GM06990 (cell line): ENCODE measurements at regions not wholly inside any gene's neighbourhood (a gene's known extent, or its start where the extent isn't known, plus 50 kb on each side); places are given as distances from the start of the nearest gene placed in this dataset.

Experiments used
- DNase-seq: peaks from one replicate; pipeline ENCODE4 v3.0.0-alpha.2; 2011; ENCODE audit not compliant: insufficient read length; ENCODE audit errors: extremely low read depth
- H3K27me3 ChIP-seq: replicated peaks from 2 replicates; pipeline ENCODE4 v1.6.0; 2011; ENCODE audit warnings: low read length; ENCODE audit not compliant: control insufficient read depth, insufficient read depth
- H3K36me3 ChIP-seq: 2 replicates; pipeline ENCODE4 v1.5.1; 2011; ENCODE audit warnings: low read length; ENCODE audit not compliant: control insufficient read depth, insufficient read depth
- H3K4me3 ChIP-seq: replicated peaks from 2 replicates; pipeline ENCODE4 v1.5.1; 2011; ENCODE audit warnings: low read depth, mild to moderate bottlenecking, control low read depth, low read length
- CTCF ChIP-seq: IDR thresholded peaks from 2 replicates; pipeline ENCODE4 v1.5.1; 2011; ENCODE audit warnings: low read length, control low read depth, mild to moderate bottlenecking, inconsistent platforms; ENCODE audit not compliant: insufficient read depth, poor library complexity, severe bottlenecking

- no peaks in the 10 kb centered on the region for H3K27me3 ChIP-seq
- no peak for TF ChIP-seq CTCF
- no peaks in the 10 kb centered on the region for H3K36me3 ChIP-seq
- no peak overlapping the region for H3K4me3 ChIP-seq
- DNase-seq: no peak
Measured at GRCh38 chr9:23596913-23597634, 229.0 kb downstream of the ELAVL2 start.

DNA sequence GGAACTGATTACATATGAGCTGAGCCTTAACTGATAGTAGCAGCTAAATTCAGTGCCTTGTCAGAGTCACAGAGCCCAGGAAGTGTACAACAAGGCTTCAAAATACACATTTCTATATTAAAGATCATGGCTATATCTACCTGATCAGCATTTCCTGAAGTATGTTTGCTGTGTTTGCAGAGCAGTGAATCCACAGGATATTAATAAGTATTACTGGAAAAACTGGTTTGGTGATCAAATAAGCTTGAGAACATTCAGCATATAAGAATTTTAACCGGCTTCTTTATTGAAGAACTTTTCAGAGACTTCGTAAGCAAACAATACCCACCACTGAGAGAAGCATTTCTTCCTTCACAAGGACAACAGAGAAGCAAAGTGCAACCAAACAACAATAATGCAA is 227.0 kb downstream of the ELAVL2 start:
- no peak for DNase-seq

DNA sequence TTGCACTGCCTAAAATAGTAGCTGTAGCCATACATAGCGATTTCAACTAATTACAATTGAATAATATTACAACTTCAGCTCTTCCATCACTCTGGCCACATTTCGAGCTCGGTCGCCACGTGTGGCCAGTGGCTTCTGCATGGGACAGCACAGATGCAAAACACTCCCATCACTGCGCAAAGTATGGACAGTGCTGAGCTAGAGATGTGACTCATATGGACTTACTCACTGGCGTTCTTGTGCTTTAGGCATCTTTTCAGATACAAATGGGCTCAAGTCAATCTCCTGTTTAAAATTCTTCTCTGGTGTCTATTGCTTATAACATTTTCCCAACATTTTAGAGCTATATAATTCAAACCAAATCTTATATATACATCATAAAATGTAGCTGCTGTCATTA is 222.7 kb downstream of the ELAVL2 start:
- TF ChIP-seq CTCF: no peak
- no peak for DNase-seq
- Histone ChIP-seq H3K4me3 (no peak overlapping the region), H3K36me3 (no peaks in the 10 kb centered on the region), H3K27me3 (no peaks in the 10 kb centered on the region)

More for the DNA sequence above, 227.0 kb downstream of the ELAVL2 start:
- Histone ChIP-seq H3K4me3 (no peak overlapping the region), H3K27me3 (no peaks in the 10 kb centered on the region), H3K36me3 (no peaks in the 10 kb centered on the region)
- TF ChIP-seq CTCF: no peak

GRCh38 chr9:23606107-23606506 is 219.9 kb downstream of the ELAVL2 start:
- TF ChIP-seq CTCF: no peak
- no peaks in the 10 kb centered on the region for H3K36me3 ChIP-seq
- no peak for DNase-seq
- no peaks in the 10 kb centered on the region for H3K27me3 ChIP-seq
- H3K4me3 ChIP-seq: no peak overlapping the region

GRCh38 chr9:23608456-23608855 is 217.6 kb downstream of the ELAVL2 start:
- Histone ChIP-seq H3K36me3 (no peaks in the 10 kb centered on the region), H3K27me3 (no peaks in the 10 kb centered on the region)

More at GRCh38 chr9:23608456-23608855, 217.6 kb downstream of the ELAVL2 start:
- DNase-seq: no peak
- TF ChIP-seq CTCF: no peak
- no peak overlapping the region for H3K4me3 ChIP-seq
